ENCODE measurements at regions not wholly inside any gene's neighbourhood (a gene's known extent, or its start where the extent isn't known, plus 50 kb on each side); places are given as distances from the start of the nearest gene placed in this dataset.

GRCh38 chr2:19763731-19764130 lies 138.1 kb downstream of the TTC32 start:
- TF ChIP-seq CTCF (IDR thresholded peaks at IDR 0.05) = no peak
- TF ChIP-seq EZH2 (IDR thresholded peaks at IDR 0.05; ENCODE audit: borderline replicate concordance, insufficient read depth, low read depth, low read length, poor library complexity, severe bottlenecking) = no peak

All from B cell (primary cell).